K562 (cell line): ENCODE measurements at regions not wholly inside any gene's neighbourhood (a gene's known extent, or its start where the extent isn't known, plus 50 kb on each side); places are given as distances from the start of the nearest gene placed in this dataset.

Experiments
- CBX1 ChIP-seq: sonication (generic); IDR thresholded peaks from 2 replicates; pipeline ENCODE4 v1.6.1; 2016; ENCODE audit warnings: antibody characterized with exemption, low read depth, mild to moderate bottlenecking
- CCNT2 ChIP-seq: IDR thresholded peaks from 2 replicates; pipeline ENCODE4 v1.6.1; 2011; ENCODE audit warnings: borderline replicate concordance, low read depth, mild to moderate bottlenecking, moderate library complexity, mixed read lengths, low read length; ENCODE audit not compliant: insufficient read length; ENCODE audit errors: extremely low read depth
- HDAC1 ChIP-seq, 2 experiments: fragments of 450-650 bp; IDR thresholded peaks; 2 replicates each; pipeline ENCODE4 v1.6.1; 2016 to 2017; ENCODE audit warnings: inconsistent platforms in 1 of 2, mild to moderate bottlenecking in 1 of 2, moderate library complexity in 1 of 2
- PHF8 ChIP-seq: fragments of 200-600 bp; sonication (generic); IDR thresholded peaks from 2 replicates; pipeline ENCODE4 v1.6.1; 2012; ENCODE audit warnings: mixed run types, mild to moderate bottlenecking, inconsistent platforms, low read length, moderate library complexity, borderline replicate concordance
- POLR2G ChIP-seq: fragments of 200-400 bp; formaldehyde crosslinking; IDR thresholded peaks from 2 replicates; pipeline ENCODE4 v1.6.1; 2017; ENCODE audit warnings: low read depth, mild to moderate bottlenecking, antibody characterized with exemption, low read length, moderate library complexity
- POLR2H ChIP-seq: IDR thresholded peaks from 2 replicates; pipeline ENCODE4 v1.6.1; 2016; ENCODE audit warnings: missing genetic modification characterization, low read depth, mild to moderate bottlenecking, control low read depth, missing compliant biosample characterization, moderate library complexity
- RAD21 ChIP-seq, 2 experiments: fragments of 250-450 bp in 1 of 2; fragments of 450-650 bp in 1 of 2; sonication (Bioruptor Pico) in 1 of 2; formaldehyde crosslinking in 1 of 2; IDR thresholded peaks in 1 of 2; conservative IDR thresholded peaks in 1 of 2; 2 replicates each; pipeline versions ENCODE4 v1.4.0 to v1.8.0; 2020 to 2022; ENCODE audit warnings: mild to moderate bottlenecking in 2 of 2, moderate library complexity in 1 of 2
- TAF1 ChIP-seq: IDR thresholded peaks from 2 replicates; pipeline ENCODE4 v1.6.1; 2011; ENCODE audit warnings: mild to moderate bottlenecking, low read length, moderate library complexity; ENCODE audit not compliant: insufficient read depth, control insufficient read depth, severe bottlenecking; ENCODE audit errors: extremely low read depth
- TF ChIP-seq, protein P1 (sequence below), 2 experiments: IDR thresholded peaks; 2 replicates each; pipeline ENCODE4 v1.6.1; 2011; ENCODE audit warnings: borderline replicate concordance in 1 of 2, control low read depth in 1 of 2, low read depth in 1 of 2, low read length in 1 of 2, mild to moderate bottlenecking in 1 of 2, mixed read lengths in 1 of 2, moderate library complexity in 1 of 2; ENCODE audit not compliant: insufficient read depth in 1 of 2, insufficient read length in 1 of 2, poor library complexity in 1 of 2, severe bottlenecking in 1 of 2; ENCODE audit errors: extremely low read depth in 1 of 2
- TF ChIP-seq, protein P2 (sequence below): fragments of 450-650 bp; IDR thresholded peaks from 2 replicates; pipeline ENCODE4 v1.6.1; 2016; ENCODE audit warnings: mild to moderate bottlenecking, moderate library complexity

DNA sequence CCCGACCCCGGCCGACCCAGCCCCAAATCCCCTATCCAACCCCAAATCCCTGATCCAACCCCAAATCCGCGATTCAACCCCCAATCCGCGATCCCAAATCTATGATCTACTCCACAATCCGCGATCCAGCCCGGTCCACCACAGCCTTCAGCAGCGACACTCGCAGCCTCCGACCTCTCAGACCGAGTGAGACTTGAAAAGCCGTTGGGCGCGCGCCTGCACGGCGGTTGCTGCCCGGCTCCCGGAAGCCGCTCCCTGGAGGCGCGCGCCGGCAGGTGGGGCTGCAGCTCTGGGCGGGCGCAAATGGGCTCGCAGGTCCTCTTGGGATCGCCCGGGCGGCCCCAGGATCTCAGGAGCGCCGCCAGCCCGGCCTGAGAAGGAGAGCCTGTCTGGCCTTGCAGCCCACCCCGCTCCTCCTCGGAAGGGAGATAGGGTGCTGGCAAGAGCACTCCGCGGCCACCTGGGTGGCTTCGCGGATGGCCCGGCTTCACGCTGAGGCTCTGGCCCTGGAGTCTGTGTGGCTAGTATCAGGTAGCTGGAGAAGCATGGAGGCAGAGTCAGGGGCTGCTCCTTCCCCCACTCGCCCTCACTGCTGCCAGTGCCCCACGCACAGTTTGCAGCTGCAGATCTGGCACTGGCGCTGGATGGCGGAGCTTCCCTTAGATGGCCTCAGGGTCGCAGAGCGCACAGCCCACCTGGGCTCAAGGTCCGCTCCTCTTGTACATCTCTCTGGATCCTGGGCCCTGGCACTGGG is 533.4 kb upstream of the DEFB115 start (continued):
- TF ChIP-seq, protein P1, sequence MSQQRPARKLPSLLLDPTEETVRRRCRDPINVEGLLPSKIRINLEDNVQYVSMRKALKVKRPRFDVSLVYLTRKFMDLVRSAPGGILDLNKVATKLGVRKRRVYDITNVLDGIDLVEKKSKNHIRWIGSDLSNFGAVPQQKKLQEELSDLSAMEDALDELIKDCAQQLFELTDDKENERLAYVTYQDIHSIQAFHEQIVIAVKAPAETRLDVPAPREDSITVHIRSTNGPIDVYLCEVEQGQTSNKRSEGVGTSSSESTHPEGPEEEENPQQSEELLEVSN (IDR thresholded peaks at IDR 0.05; ENCODE audit: borderline replicate concordance in 1 of 2, extremely low read depth in 1 of 2, insufficient read depth in 1 of 2, insufficient read length in 1 of 2, low read depth in 1 of 2, low read length in 1 of 2, poor library complexity in 1 of 2, severe bottlenecking in 1 of 2) = peak; percentile 20 to 74
- TF ChIP-seq POLR2H = peak; percentile 77
- TF ChIP-seq, protein P2, sequence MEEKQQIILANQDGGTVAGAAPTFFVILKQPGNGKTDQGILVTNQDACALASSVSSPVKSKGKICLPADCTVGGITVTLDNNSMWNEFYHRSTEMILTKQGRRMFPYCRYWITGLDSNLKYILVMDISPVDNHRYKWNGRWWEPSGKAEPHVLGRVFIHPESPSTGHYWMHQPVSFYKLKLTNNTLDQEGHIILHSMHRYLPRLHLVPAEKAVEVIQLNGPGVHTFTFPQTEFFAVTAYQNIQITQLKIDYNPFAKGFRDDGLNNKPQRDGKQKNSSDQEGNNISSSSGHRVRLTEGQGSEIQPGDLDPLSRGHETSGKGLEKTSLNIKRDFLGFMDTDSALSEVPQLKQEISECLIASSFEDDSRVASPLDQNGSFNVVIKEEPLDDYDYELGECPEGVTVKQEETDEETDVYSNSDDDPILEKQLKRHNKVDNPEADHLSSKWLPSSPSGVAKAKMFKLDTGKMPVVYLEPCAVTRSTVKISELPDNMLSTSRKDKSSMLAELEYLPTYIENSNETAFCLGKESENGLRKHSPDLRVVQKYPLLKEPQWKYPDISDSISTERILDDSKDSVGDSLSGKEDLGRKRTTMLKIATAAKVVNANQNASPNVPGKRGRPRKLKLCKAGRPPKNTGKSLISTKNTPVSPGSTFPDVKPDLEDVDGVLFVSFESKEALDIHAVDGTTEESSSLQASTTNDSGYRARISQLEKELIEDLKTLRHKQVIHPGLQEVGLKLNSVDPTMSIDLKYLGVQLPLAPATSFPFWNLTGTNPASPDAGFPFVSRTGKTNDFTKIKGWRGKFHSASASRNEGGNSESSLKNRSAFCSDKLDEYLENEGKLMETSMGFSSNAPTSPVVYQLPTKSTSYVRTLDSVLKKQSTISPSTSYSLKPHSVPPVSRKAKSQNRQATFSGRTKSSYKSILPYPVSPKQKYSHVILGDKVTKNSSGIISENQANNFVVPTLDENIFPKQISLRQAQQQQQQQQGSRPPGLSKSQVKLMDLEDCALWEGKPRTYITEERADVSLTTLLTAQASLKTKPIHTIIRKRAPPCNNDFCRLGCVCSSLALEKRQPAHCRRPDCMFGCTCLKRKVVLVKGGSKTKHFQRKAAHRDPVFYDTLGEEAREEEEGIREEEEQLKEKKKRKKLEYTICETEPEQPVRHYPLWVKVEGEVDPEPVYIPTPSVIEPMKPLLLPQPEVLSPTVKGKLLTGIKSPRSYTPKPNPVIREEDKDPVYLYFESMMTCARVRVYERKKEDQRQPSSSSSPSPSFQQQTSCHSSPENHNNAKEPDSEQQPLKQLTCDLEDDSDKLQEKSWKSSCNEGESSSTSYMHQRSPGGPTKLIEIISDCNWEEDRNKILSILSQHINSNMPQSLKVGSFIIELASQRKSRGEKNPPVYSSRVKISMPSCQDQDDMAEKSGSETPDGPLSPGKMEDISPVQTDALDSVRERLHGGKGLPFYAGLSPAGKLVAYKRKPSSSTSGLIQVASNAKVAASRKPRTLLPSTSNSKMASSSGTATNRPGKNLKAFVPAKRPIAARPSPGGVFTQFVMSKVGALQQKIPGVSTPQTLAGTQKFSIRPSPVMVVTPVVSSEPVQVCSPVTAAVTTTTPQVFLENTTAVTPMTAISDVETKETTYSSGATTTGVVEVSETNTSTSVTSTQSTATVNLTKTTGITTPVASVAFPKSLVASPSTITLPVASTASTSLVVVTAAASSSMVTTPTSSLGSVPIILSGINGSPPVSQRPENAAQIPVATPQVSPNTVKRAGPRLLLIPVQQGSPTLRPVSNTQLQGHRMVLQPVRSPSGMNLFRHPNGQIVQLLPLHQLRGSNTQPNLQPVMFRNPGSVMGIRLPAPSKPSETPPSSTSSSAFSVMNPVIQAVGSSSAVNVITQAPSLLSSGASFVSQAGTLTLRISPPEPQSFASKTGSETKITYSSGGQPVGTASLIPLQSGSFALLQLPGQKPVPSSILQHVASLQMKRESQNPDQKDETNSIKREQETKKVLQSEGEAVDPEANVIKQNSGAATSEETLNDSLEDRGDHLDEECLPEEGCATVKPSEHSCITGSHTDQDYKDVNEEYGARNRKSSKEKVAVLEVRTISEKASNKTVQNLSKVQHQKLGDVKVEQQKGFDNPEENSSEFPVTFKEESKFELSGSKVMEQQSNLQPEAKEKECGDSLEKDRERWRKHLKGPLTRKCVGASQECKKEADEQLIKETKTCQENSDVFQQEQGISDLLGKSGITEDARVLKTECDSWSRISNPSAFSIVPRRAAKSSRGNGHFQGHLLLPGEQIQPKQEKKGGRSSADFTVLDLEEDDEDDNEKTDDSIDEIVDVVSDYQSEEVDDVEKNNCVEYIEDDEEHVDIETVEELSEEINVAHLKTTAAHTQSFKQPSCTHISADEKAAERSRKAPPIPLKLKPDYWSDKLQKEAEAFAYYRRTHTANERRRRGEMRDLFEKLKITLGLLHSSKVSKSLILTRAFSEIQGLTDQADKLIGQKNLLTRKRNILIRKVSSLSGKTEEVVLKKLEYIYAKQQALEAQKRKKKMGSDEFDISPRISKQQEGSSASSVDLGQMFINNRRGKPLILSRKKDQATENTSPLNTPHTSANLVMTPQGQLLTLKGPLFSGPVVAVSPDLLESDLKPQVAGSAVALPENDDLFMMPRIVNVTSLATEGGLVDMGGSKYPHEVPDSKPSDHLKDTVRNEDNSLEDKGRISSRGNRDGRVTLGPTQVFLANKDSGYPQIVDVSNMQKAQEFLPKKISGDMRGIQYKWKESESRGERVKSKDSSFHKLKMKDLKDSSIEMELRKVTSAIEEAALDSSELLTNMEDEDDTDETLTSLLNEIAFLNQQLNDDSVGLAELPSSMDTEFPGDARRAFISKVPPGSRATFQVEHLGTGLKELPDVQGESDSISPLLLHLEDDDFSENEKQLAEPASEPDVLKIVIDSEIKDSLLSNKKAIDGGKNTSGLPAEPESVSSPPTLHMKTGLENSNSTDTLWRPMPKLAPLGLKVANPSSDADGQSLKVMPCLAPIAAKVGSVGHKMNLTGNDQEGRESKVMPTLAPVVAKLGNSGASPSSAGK = peak; percentile 19; the same call in 1 of the 2 replicates
- 0 out of 4 replicates have a peak, but pooled peaks of 1 of the 2 experiments have one; percentile 6 for TF ChIP-seq HDAC1 (IDR thresholded peaks at IDR 0.05)
- peak; percentile 85 for TF ChIP-seq TAF1
- peak; percentile 45 for TF ChIP-seq CCNT2
- TF ChIP-seq POLR2G = peak; percentile 92
- peak; percentile 29 to 46; a peak in 3 of 4 replicates for TF ChIP-seq RAD21 (CRISPR knock-in tag; conservative IDR thresholded peaks at IDR 0.05 in 1 of 2, IDR thresholded peaks at IDR 0.05 in 1 of 2)
- peak; percentile 65; the same call in 1 of the 2 replicates for TF ChIP-seq CBX1
- TF ChIP-seq PHF8 = peak; percentile 56; the same call in 1 of the 2 replicates
